Upper lobe of left lung (tissue), 6 donors: ENCODE measurements at regions not wholly inside any gene's neighbourhood (a gene's known extent, or its start where the extent isn't known, plus 50 kb on each side); places are given as distances from the start of the nearest gene placed in this dataset.
"Not testable (repeated sequence)": the region's sequence is repeated elsewhere in the genome, so short reads cannot be mapped to it uniquely, and the experiment has no call there.

Source experiments
- ATAC-seq, 2 donors: fragments of 200-7000 bp; cut with Tn5 transposase; one replicate each; pipeline ENCODE4 v1.9.1; 2022; ENCODE audit warnings: mild to moderate bottlenecking in 2 of 2, moderate library complexity in 2 of 2; ENCODE audit not compliant: low FRiP score in 2 of 2
- DNase-seq, 2 donors: peaks; one replicate each; pipeline ENCODE4 v3.0.0-alpha.2; 2019 to 2020
- H3K27ac ChIP-seq, 4 donors: fragments of 200-600 bp; sonication (generic); one replicate each; pipeline ENCODE4 v1.5.1; 2016 to 2019
- H3K27me3 ChIP-seq, 4 donors: fragments of 200-600 bp; sonication (generic); one replicate each; pipeline ENCODE4 v1.5.1; 2017 to 2019
- H3K36me3 ChIP-seq, 4 donors: fragments of 200-600 bp; sonication (generic); one replicate each; pipeline ENCODE4 v1.5.1; 2016 to 2019
- H3K4me1 ChIP-seq, 4 donors: fragments of 200-600 bp; sonication (generic); one replicate each; pipeline ENCODE4 v1.5.1; 2018 to 2019
- H3K4me3 ChIP-seq, 4 donors: fragments of 200-600 bp; sonication (generic); one replicate each; pipeline ENCODE4 v1.5.1; 2017 to 2019; ENCODE audit warnings: mild to moderate bottlenecking in 2 of 4, moderate library complexity in 1 of 4
- H3K9me3 ChIP-seq, 4 donors: fragments of 200-600 bp; sonication (generic); one replicate each; pipeline ENCODE4 v1.5.1; 2018 to 2019
- CTCF ChIP-seq, 6 experiments: fragments of 450-650 bp in 4 of 6; fragments of 200-600 bp in 2 of 6; sonication (generic) in 2 of 6; IDR thresholded peaks; one replicate each; pipeline ENCODE4 v1.5.1; 2016 to 2019; ENCODE audit warnings: antibody characterized with exemption in 6 of 6
- EP300 ChIP-seq, 4 donors: sonication (generic); formaldehyde crosslinking; IDR thresholded peaks; one replicate each; pipeline ENCODE4 v1.5.1; 2017; ENCODE audit warnings: antibody characterized with exemption in 4 of 4, control low read depth in 2 of 4
- POLR2A ChIP-seq, 4 donors: fragments of 450-650 bp; IDR thresholded peaks; one replicate each; pipeline ENCODE4 v1.5.1; 2016 to 2017; ENCODE audit warnings: antibody characterized with exemption in 4 of 4, mild to moderate bottlenecking in 2 of 4
- POLR2AphosphoS5 ChIP-seq, 2 donors: sonication (generic); formaldehyde crosslinking; IDR thresholded peaks; one replicate each; pipeline ENCODE4 v1.5.1; 2017; ENCODE audit warnings: antibody characterized with exemption in 2 of 2
- WGBS, 2 donors: methylation state at CpG; one replicate each; pipeline ENCODE4 v1.1.5; 2017 to 2018; 5-methylcytosine and 5-hydroxymethylcytosine counted together
- donor health status: DM: no; HTN: no; CAD: no; lungs with moderate emphysema.
- donor health status: DM: no; HTN: yes; CAD: no; lungs with severe emphysema.

DNA sequence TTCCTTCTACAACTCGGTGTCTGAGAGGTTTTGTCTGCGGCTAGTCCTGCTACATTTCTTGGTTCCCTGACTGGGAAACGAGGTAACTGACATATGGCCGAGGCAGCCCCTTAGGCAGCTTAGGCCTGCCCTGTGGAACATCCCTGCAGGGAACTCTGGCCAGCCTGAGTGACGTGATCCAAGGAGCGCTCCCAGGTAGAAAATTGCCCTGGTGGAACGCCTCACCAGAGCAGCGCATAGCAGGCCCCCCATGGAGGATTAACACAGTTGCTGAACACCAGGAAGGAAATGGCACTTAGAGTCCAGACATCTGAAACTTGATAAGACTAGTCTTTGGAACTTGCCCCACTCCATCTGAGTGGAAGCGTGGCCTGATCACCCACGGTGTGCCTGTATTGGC, 837.4 kb upstream of the NDST4 start:
- H3K4me3 ChIP-seq, result no peak overlapping the region
- ATAC-seq (no peak), DNase-seq (no peak)
- WGBS, 2 donors, result 87 to 90% methylated on average over 10 of the region's 10 CpGs
- no peaks in the 10 kb centered on the region for H3K4me1 ChIP-seq
- TF ChIP-seq POLR2A (IDR thresholded peaks at IDR 0.05), result no peak
- TF ChIP-seq POLR2AphosphoS5 (IDR thresholded peaks at IDR 0.05), result no peak
- no peak for TF ChIP-seq EP300 (IDR thresholded peaks at IDR 0.05)
- no peak for TF ChIP-seq CTCF (IDR thresholded peaks at IDR 0.05)
- no peaks in the 10 kb centered on the region for H3K36me3 ChIP-seq
- H3K9me3 ChIP-seq, result no peaks in the 10 kb centered on the region
- no peak overlapping the region for H3K27ac ChIP-seq
- H3K27me3 ChIP-seq, result no peaks in the 10 kb centered on the region

DNA sequence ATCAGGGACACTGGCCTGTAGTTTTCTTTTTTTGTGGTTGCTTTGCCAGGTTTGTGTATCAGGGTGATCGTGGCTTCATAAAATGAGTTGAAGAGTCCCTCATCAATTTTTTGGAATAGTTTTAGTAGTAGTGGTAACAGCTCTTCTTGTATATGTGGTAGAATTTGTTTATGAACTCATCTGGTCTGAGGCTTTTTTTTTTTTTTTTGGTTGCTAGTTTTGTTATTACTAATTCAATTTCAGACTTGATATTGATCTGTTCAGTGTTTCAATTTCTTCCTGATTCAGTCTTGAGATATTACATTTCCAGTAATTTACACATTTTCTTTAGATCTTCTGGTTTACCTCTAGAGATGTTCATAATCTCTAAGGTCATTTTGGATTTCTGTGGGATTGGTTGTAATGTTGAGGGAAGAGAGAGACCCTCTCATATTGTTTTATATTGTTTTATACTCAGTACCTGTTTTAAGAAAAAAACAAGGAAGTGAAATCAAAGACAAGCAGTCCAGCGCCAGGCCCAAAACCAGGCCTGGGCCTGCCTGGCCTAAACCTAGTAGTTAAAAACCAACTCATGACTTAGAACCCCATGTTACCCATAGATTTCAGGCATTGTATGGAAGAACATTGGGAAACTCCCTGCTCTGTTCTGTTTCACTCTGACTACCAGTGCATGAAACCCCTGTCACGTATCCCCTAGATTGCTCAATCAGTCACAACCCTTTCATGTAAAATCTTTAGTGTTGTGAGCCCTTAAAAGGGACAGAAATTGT, 836.7 kb upstream of the NDST4 start:
- H3K27me3 ChIP-seq, ATAC-seq, H3K4me1 ChIP-seq, H3K27ac ChIP-seq, H3K36me3 ChIP-seq, H3K9me3 ChIP-seq, H3K4me3 ChIP-seq, DNase-seq: not testable (repeated sequence)
- WGBS, 2 donors, result 84% methylated on average over 3 of the region's 3 CpGs

DNA sequence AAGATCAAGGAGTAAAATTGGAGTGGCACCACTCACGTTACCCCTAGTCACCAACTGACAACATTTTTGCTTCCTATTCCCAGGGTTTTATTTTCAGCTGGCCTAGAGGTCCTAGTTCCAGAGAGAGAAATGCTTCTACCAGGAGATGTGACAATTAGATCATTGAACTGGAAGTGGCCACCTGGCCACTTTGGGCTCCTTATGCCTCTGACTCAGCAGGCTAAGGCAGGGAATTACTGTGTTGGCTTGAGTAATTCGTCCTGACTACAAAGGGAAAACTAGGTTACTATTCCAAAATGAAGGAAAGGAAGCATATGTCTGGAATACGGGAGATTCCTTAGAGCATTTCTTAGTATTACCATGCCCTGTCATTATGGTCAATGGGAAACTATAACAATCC, 831.6 kb upstream of the NDST4 start:
- H3K27me3 ChIP-seq, result no peaks in the 10 kb centered on the region
- H3K27ac ChIP-seq, result no peak overlapping the region
- no peaks in the 10 kb centered on the region for H3K4me1 ChIP-seq
- H3K9me3 ChIP-seq, result no peaks in the 10 kb centered on the region
- no peaks in the 10 kb centered on the region for H3K36me3 ChIP-seq
- H3K4me3 ChIP-seq, result no peak overlapping the region
- WGBS, 2 donors, result 76 to 82% methylated on average over 3 of the region's 3 CpGs
- ATAC-seq (no peak), DNase-seq (no peak)
- TF ChIP-seq POLR2AphosphoS5 (IDR thresholded peaks at IDR 0.05), result no peak
- TF ChIP-seq EP300 (IDR thresholded peaks at IDR 0.05), result no peak
- TF ChIP-seq POLR2A (IDR thresholded peaks at IDR 0.05), result no peak
- TF ChIP-seq CTCF (IDR thresholded peaks at IDR 0.05), result no peak

GRCh38 chr4:115944146-115944905, 830.9 kb upstream of the NDST4 start:
- no peak for DNase-seq
- no peak for TF ChIP-seq EP300 (IDR thresholded peaks at IDR 0.05)
- TF ChIP-seq CTCF (IDR thresholded peaks at IDR 0.05), result no peak
- TF ChIP-seq POLR2A (IDR thresholded peaks at IDR 0.05), result no peak
- TF ChIP-seq POLR2AphosphoS5 (IDR thresholded peaks at IDR 0.05), result no peak
- WGBS, 2 donors, result 78 to 98% methylated on average over 5 of the region's 5 CpGs
- Histone ChIP-seq H3K27me3 (no peaks in the 10 kb centered on the region), H3K36me3 (no peaks in the 10 kb centered on the region), H3K4me3 (no peak overlapping the region), H3K27ac (no peak overlapping the region), H3K4me1 (no peaks in the 10 kb centered on the region), H3K9me3 (no peaks in the 10 kb centered on the region)
- ATAC-seq, result no peak

DNA sequence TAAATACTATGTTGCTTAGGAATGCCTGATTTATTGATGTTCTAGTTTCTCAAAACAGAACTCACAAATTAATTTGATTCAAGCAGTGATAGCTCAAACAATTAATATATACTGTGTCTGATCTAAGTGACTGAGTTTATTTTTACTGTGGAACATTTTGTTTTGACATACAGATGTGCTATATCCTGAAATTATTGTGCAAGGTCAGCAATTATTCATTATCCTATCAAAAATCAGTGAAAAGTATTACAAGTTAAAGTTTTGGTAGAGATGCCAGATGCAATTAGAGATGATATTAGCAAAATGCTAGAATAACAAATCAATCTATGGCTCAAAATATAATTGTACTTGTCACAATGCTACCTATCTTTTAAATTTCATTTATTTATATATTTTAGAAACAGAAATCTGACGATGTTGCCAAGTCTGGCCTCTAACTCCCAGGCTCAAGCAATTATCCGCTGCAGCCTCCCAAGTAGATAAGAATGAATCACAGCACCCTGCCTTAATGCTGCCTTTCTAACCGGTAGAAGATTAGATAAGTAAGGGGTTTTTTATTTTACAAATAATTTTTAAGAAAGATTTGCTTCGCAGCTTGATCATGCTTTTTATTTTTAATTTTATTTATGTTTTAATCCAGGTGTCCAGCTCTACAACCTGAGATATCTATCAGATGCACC, 825.5 kb upstream of the NDST4 start:
- TF ChIP-seq POLR2A (IDR thresholded peaks at IDR 0.05) (no peak), EP300 (IDR thresholded peaks at IDR 0.05) (no peak), CTCF (IDR thresholded peaks at IDR 0.05) (no peak), POLR2AphosphoS5 (IDR thresholded peaks at IDR 0.05) (no peak)
- H3K27ac ChIP-seq, result no peak overlapping the region
- no peaks in the 10 kb centered on the region for H3K27me3 ChIP-seq
- H3K4me3 ChIP-seq, result no peak overlapping the region
- WGBS, 2 donors, result 74 to 78% methylated on average over 4 of the region's 4 CpGs
- H3K36me3 ChIP-seq, result no peaks in the 10 kb centered on the region
- DNase-seq (no peak), ATAC-seq (no peak)
- no peaks in the 10 kb centered on the region for H3K9me3 ChIP-seq
- H3K4me1 ChIP-seq, result no peaks in the 10 kb centered on the region
